ENCODE measurements at regions not wholly inside any gene's neighbourhood (a gene's known extent, or its start where the extent isn't known, plus 50 kb on each side); places are given as distances from the start of the nearest gene placed in this dataset.

DNA sequence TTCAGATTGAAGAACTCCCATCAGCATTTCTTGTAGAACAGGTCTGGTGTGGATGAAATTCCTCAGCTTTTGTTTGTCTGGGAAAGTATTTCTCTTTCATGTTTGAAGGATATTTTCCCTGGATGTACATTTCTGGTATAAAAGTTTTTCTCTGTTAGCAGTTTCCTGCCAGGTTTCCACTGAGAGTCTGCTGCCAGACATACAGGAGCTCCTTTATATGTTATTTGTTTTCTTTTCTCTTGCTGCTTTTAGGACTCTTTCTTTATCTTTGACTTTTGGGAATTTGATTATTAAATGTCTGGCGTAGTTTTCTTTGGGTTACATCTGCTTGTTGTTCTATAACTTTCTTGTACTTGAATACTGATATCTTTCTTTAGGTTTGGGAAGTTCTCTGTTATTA, 486.5 kb downstream of the ARAP2 start:
- no peak for DNase-seq (ENCODE audit: low read depth, low spot score)

GRCh38 chr4:35760807-35761206, 483.5 kb downstream of the ARAP2 start:
- DNase-seq (ENCODE audit: low read depth, low spot score) = no peak

GRCh38 chr4:35771571-35771970, 472.7 kb downstream of the ARAP2 start:
- no peak for DNase-seq (ENCODE audit: low read depth, low spot score)

DNA sequence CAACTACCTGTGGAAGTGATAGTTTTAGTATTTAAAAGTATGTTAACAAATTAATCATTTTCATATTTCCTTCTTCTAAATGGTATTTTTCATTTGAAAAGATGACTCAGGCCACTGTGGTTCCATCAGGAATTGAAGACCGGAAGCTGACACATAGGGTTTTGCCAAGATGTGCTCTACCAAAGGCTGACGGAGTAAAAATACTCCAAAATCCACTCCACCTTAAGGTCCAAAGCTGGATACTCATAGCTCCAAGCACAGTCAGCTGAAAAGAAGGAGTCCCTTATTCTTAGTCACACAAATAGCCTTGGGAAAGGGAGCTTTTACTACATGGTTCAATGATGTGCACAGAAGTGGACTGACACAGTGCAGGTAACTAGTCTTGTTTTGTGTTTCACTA, 472.0 kb downstream of the ARAP2 start:
- DNase-seq (ENCODE audit: low read depth, low spot score) = no peak

DNA sequence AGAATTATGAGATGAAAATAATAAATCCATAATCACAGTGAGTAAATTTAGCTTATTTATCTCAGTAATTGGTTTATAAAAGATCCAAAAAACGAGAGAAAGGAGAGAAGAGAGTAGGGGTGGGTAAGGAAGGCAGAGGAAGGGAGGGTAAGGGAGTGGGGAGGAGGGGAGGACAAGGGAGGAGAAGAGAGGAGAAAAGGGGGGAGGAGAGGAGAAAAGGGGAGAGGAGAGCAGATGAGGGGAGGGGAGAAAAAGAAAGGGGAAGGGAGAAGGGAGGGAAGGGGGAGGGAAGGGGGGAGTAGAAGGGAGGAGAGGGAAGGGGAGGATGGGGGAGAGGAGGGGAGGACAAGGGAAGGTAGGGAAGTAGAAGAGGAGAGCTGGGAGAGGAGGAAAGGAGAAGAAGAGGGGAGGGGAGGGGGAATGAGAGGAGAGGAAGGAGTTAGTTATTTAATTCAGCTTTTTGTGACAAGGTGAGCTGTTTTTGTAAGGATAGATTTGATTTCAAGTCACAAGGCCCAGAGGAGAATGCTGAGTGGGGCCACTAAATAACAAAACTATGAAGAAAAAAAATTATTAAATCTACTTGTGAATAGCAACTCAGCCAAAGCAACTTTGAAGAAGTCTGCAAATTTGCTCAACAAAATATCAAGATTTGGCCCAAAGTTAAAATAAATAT, 454.3 kb downstream of the ARAP2 start:
- DNase-seq (ENCODE audit: low read depth, low spot score) = no peak

DNA sequence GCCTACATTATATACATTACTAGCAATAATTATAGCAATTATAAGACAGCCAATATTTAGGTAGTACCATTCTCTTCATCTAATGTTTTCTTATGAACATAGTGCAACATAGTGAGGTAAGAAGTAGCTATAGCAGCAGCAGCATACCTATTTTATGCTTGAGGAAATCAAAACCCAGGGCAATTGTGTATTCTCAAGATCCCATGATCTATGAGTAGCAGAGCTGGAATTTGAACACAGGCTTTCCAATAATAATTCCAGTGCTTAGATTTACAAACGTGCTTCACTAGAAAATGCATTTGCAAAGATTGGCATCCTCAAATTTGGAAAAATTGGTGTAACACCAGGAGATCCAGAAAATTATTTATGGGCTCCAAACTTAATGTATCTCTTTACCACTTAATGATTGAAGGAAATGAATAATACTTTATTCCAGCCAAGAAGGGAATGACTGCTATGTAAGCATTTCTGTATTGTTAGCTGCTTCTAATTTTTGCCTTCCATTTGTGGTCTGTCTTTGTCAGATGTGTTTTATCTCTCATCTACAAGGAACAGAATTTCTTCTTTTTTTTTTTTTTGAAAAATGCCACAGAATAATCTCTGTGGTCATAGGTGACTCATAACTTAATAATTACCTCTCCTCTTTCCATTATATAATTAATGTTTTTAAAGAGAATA, 451.1 kb downstream of the ARAP2 start:
- no peak for DNase-seq (ENCODE audit: low read depth, low spot score)

DNA sequence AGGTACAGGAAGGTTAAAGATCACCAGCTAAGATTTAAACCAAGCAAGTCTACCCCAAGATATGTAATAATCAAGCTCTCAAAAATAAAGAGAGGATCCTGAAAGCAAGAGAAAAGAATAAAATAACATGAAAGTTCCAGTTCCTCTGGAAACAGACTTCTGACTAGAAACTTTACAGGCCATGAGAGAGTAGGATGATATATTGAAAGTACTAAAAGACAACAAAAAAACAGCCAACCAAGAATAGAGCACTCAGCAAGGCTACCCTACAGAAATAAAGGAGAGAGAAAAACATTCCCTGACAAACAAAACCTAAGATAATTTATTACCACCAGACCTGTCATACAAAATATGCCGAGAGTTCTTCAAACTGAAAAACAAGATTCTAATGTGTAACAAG, 450.5 kb downstream of the ARAP2 start:
- no peak for DNase-seq (ENCODE audit: low read depth, low spot score)

GRCh38 chr4:35800669-35801068, 443.6 kb downstream of the ARAP2 start:
- DNase-seq (ENCODE audit: low read depth, low spot score) = no peak

- no peak for DNase-seq (ENCODE audit: low read depth, low spot score)
Measured at GRCh38 chr4:35802644-35803043, 441.7 kb downstream of the ARAP2 start.

- no peak for DNase-seq (ENCODE audit: low read depth, low spot score)
Measured at GRCh38 chr4:35818520-35818919, 425.8 kb downstream of the ARAP2 start.

GRCh38 chr4:35820003-35820402, 424.3 kb downstream of the ARAP2 start:
- no peak for DNase-seq (ENCODE audit: low read depth, low spot score)

- no peak for DNase-seq (ENCODE audit: low read depth, low spot score)
Measured at GRCh38 chr4:35824231-35824630, 420.1 kb downstream of the ARAP2 start.

- no peak for DNase-seq (ENCODE audit: low read depth, low spot score)
Measured at GRCh38 chr4:35835893-35836292, 408.4 kb downstream of the ARAP2 start.

GRCh38 chr4:35836596-35836995, 407.7 kb downstream of the ARAP2 start:
- DNase-seq (ENCODE audit: low read depth, low spot score) = no peak

DNA sequence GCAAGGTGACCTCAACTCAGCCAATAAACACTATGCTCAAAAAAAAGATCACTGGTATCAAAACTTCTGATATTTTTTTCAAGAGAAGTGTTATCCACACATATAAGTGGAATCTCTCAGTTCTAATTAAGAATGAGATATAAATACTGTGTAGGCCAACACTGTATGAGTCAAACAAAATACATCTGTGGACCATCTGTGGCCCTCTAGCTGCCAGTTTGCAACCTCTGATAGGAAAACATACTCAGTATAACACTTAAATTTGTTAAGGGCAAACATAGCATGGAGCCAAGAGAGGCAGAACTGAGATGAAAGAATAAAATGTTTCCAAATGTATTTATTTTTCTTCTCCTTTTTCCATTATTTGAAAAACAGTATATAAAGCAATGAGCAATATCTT, 377.3 kb downstream of the ARAP2 start:
- DNase-seq (ENCODE audit: low read depth, low spot score) = no peak

- no peak for DNase-seq (ENCODE audit: low read depth, low spot score)
Measured at GRCh38 chr4:35872273-35872672, 372.0 kb downstream of the ARAP2 start.

- DNase-seq (ENCODE audit: low read depth, low spot score) = no peak
Measured at GRCh38 chr4:35879479-35879878, 364.8 kb downstream of the ARAP2 start.

GRCh38 chr4:35883108-35883507, 361.2 kb downstream of the ARAP2 start:
- DNase-seq (ENCODE audit: low read depth, low spot score) = no peak

DNA sequence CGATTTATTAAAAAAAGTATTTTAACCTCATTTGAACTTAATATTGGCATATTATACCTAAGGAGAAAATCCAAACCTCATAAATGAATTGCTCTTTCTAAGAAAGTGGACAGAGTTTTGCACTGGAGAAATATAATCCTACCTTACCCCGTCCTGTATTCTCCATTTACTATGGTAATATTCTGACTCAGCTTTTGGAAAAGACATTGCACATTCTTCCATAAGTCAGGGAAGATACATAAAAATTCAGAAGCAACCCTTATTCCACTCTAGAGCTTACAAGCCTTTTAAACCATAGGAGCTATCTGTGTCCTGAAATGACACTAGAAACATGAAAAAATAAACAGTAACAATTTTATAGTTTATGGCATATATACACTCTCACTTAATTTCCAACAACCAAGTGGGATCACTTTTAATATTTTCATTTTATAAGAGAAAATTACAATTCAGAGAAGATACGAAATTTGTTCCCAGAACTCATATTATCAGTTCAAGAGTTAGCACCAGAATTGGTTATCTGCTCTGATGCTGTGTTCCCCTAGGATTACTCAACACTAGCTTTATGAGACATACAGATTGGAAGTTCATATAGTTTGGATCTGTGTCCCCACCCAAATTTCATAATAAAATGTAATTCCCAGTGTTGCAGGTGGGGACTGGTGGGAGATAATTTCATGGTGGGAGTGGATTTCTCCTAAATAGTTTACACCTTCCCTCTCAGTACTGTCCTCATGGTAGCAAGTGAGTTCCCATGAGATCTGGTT, 359.4 kb downstream of the ARAP2 start:
- no peak for DNase-seq (ENCODE audit: low read depth, low spot score)

DNA sequence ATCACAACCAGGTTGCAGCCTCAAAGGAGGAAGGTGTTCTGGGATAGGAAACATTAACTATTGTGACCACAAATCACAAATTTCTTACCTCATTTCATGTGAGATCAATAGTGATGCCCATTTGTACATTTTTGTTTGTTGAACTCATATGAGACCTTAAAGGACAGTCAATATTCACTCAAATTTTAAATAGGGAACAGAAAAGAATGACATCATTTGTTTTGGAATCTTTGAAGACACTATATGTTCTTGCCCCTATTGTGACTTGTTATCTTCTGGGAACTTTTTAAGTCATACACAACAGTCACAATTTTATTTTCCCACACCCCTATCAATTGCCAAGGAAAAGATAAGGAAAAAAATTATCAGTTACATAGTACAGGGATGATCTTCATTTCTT, 346.5 kb downstream of the ARAP2 start:
- DNase-seq (ENCODE audit: low read depth, low spot score) = no peak

DNA sequence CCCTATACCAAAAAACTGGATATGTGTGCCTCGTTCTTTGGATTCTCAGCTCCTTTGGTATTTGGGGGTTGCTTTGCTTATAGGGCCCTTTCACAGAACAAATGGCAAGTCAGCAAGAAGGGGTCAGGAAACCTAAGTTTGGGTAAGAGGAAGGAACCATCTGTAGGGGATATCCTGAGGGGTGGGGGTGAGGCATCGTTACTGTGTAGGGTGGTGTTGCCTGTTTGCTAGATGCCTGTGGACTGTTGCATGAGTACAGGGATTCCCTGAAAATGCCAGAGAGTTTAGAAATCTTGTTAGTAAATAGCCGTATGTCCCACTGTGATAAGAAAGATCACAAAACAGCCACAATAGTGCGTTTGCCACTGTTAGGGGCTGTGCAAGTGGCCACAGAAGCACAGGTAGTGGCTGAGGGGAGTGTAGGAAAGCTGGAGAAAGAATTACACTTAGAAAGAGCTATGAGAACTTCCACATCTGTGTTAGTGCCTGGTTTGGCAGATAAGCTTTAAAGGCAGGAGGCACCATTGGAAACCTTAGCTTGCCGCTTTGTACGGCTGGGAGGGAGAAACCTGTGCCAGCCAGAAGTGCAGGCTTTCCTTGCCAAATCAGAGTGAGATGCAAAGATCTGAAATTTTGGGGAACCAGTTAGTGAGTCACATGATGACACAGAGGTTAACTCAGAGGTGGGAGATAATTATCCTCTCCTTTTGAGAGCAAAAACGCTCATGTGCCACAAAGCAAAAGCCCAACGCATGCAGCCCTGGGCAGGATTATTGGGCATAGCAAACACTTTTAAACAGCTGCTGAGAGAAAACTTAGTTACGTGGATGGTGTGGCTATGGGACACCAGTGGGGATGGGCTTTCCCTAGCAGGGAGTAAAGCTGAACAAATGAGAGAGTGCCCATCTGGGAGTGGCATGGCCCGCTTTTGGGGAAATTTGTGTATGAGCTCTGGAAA, 343.7 kb downstream of the ARAP2 start:
- no peak for DNase-seq (ENCODE audit: low read depth, low spot score)

DNA sequence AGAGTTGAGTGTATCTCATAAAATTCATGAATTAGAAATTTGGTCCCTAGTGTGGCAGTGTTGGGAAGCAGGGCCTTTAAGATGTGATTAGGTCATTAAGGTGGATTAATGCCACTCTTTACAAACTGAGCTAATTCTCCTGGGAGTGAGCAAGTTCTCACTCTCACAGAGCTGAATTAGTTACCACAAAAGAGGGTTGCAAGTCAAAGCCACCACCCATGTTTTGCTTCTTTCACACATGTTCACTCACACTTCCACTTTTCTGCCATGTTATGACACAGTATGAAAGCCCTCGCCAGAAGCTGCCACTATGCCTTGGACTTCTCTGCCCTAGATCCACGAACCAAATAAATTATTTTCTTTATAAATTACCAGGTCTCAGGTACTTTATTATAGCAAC, 332.1 kb downstream of the ARAP2 start:
- DNase-seq (ENCODE audit: low read depth, low spot score) = no peak
